NCI-H2171 treated with DMSO at 0.1 percent for 48 hours (cell line): ENCODE measurements at regions not wholly inside any gene's neighbourhood (a gene's known extent, or its start where the extent isn't known, plus 50 kb on each side); places are given as distances from the start of the nearest gene placed in this dataset.

Source experiments
- DNase-seq: peaks from one replicate; lab custom pipeline; 2025; lab: John Stamatoyannopoulos, UW

GRCh38 chr5:10849278-10849677 lies 88.2 kb upstream of the DAP start:
- no peak for DNase-seq

DNA sequence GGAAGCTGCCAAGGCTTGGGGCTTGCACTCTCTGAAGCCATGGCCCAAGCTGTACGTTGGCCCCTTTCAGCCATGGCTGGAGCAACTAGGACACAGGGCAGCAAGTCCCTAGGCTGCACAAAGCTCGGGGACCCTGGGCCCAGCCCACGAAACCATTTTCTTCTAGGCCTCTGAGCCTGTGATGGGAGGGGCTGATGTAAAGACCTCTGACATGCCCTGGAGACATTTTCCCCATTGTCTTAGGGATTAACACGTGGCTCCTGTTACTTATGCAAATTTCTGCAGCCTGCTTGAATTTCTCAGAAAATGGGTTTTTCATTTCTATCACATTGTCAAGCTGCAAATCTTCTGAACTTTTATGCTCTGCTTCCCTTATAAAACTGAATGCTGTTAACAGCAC lies 83.0 kb upstream of the DAP start:
- no peak for DNase-seq

- DNase-seq, result no peak
Measured at GRCh38 chr5:10842823-10843222, 81.8 kb upstream of the DAP start.

- DNase-seq, result no peak
Measured at GRCh38 chr5:10839916-10840599, 79.0 kb upstream of the DAP start.

DNA sequence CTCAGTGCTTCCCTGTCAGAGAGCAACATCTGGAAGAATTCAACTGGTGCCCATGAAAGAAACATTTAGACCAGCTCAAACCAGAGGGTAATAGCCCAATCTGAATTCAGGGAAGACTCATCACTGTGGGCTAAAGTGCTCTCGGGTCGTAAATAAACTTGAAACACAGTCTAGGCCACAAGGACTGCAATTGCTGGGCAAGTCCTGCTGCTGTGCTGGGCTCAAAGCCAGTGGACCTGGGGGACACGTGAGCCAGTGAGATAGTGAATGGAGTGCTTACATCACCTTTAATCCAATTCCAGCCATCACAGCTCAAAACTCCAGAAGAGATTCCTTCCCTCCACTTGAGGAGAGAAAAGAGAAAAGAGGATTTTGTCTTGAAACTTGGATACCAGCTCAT lies 78.1 kb upstream of the DAP start:
- DNase-seq, result no peak

DNA sequence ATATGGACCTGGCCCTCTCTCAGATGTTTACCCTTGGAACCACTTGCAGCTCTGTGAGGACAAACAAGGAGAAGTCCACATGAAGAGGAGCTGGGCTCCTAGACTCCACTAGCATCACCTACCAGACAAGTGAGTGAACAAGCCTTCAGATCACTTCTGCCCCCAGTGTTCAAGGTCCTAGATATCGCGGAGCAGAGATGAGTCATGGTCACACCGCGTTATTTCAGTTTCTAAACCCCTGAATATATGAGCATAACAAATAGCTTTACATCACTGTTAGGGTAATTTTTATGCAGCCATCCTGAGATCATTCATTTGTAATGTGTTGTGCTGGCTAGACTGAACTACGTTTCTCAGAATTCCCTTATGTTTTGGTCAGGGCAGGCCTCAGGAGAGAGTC lies 77.0 kb upstream of the DAP start:
- no peak for DNase-seq

DNA sequence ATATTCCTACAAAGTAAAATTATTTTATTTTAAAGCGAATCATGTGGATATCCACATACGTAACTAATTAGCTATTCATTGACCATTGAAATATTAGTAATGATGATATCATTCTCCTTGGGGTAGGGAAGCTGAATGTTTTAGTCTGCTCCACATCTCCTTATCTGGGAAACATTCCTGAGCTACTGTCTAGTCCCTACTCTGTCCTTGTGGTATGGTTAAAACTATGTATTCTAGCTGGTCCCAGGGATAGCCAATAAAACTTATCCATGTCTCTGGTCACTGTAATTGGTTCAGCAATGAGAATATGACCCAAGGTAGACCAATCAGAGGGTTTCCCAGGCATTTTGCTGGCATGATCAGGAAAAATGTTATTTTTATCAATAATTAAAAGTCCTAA lies 76.0 kb upstream of the DAP start:
- no peak for DNase-seq

DNA sequence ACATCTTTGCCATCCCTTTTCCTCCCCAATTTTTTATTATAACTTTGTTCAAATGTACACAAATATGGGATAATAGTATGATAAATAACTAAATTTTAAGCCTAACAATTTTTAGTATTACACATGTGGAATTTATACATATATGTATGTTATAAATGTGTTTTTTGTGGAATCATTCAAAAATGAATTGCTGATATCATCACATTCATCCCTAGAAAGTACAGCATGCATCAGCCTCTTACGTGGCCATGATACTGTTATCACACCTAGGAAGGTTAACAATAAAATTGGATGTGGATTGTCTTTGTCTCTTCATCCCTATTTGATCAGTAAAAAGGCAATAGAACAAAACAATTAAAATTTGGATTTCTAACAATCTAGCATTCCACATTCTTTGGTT lies 73.7 kb upstream of the DAP start:
- no peak for DNase-seq

DNA sequence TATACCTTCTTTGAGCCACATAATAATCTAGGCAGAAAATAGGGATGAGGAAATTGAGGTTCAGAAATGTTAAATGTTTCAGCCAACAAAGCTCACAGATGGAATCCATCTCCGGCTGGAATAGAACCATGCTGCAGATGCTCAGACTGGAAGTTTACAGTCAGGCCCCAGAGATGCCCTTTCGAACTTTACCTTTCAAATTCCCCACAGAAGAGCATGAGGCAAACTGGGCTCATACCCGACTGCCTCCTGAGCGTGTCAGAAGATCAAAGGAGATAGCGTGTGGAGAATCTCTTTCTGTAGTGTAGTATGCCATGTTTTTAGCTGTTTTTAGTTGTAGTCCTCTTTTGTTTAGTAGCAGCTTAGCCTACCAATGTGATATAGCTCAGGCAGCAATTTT lies 72.0 kb upstream of the DAP start:
- DNase-seq, result no peak

- no peak for DNase-seq
Measured at GRCh38 chr5:10832421-10832820, 71.4 kb upstream of the DAP start.

GRCh38 chr5:10831419-10831818 lies 70.4 kb upstream of the DAP start:
- no peak for DNase-seq

- DNase-seq, result no peak
Measured at GRCh38 chr5:10828241-10828640, 67.2 kb upstream of the DAP start.

DNA sequence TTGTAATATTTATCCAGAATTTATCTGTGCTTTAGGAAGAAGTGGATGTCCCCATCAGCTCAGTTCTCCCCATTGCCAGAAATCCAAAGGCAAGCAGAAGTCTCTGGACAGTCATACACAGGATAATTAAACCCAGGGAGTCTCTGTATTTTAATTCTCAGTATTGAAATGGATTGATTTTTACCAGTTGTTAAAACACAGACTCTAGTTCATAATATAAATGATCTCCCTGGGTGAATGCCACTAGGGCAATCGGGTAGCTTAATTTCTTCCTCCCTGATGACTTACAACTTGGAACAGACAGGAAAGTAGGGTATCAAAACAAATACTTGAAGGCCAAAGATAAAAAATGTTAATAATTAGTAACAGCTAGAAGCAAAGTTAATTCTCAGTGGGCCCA lies 66.5 kb upstream of the DAP start:
- DNase-seq, result no peak

GRCh38 chr5:10826971-10827370 lies 65.9 kb upstream of the DAP start:
- no peak for DNase-seq

DNA sequence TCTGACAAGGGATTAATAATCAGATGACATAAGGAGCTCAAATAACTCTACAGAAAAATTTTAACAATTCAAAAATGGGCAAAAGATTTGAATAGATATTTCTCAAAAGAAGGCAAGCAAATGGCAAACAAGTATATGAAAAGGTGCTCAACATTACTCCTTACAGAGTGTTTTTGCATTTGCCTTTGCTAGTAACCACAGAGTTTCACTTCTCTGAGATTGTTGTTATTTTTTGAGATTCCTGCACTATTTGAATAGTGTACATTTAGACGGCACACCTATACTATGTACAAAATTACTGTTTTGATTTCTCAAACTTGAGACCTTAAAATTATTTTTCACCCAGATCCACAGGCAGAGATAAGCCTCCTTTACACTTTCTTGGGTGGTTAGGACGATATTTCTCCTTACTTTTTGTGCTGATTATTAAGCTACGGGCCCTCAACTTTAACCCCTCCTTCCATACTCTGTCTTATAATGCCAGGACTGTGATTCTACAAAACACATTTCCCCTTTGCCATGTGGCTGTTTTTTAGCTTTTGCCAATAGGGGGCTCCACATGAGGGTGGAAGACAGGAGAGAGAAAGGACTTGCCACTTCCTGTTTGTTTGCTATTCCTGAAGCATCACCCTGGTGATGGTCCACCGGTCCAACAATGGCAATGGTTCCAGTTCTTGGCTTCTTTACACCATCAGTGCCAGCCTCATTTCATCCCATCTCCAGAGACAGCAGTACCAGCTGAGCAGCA lies 65.0 kb upstream of the DAP start:
- DNase-seq, result no peak

DNA sequence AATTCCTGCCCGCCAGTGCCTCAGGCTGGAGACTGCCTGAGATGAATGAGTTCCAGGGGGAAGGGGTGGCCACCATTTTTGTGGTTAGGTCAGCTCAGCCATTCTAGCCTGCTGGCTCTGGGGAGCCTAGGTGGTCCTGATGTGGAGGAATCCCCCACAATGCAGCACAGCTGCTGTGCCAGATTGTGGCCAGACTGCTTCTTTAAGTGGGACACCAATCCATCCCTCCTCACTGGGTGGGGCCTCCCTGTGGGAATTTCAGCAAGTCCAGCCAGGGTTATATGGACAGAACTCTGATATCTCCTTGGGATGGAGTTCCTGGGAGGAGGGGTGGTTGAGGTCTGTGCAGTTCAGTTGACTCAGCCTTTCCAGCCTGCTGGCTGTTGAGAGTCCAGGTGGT lies 51.2 kb upstream of the DAP start:
- DNase-seq, result no peak
